HG02870 (cell line): ENCODE measurements at regions not wholly inside any gene's neighbourhood (a gene's known extent, or its start where the extent isn't known, plus 50 kb on each side); places are given as distances from the start of the nearest gene placed in this dataset.
"Not testable (repeated sequence)": the region's sequence is repeated elsewhere in the genome, so short reads cannot be mapped to it uniquely, and the experiment has no call there.

Experiments used
- ATAC-seq: cut with Tn5 transposase; IDR thresholded peaks from one replicate; pipeline ENCODE4 v1.9.1; 2021; ENCODE audit warnings: mild to moderate bottlenecking, moderate library complexity; ENCODE audit not compliant: unreplicated experiment

DNA sequence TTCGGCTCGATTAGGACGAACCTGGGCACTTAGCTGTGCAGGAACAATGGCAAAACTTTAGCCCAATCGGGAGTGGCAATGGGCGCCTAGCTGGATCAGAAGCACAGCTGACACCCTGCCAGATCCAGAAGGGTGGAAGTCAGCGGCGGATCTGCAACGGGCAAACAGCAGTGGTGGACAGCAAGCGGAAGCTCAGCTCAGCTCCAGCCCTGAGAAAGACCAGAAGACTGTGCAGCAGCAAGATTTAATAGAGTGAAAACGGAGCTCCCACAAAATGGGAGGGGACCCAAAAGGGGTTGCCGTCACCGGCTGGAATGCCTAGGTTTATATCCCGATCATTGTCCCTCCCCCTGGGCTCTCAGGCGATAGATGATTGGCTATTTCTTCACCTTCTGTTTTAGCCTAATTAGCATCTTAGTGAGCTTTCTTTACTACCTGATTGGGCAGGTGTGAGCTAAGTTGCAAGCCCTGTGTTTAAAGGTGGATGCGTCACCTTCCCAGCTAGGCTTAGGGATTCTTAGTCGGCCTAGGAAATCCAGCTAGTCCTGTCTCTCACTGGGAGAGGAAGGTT, 1237.9 kb downstream of the CDH12 start:
- ATAC-seq: no peak

DNA sequence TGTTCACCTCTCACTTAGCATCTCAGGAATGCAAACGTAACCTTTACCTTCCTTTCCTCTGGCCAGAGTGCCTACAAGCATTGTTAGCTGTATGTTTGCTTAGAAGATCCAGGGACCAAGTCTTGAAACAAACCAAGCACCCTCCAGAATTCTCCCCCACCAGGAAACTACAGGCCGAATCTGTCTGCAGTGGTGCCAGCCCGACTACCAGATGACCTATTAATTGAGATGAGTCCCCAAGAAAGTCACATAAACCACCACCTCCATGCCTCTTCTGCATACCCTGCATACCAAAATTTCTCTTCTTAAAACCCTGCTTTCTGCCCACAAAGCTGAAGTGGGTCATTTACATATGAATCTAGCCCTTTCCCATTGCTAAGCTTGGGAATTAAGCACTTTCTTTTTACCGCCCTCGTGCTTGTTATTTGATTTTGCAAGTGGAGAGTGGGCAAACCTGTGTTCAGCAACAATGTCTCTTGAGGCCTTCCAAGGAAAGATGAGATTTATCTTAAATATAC, 1239.1 kb downstream of the CDH12 start:
- no peak for ATAC-seq

DNA sequence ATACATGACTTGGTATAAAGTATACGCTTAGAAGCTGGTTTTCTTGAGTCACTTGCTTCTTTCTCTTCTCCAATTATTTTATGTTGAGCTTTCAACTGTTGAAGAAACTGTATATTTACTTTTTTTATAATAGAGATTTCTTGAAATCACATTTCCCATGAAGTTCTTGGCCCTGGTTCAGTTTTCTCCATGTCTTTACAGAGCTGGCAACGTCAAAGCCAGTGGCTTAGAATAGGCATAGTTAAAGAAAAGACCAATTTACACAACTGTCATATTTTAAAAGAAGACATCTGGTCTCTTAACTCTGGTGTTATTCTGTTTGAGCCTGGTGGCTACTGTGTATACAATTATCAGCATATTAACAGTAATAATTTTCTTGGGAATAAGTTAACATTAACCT, 1249.3 kb downstream of the CDH12 start:
- no peak for ATAC-seq

DNA sequence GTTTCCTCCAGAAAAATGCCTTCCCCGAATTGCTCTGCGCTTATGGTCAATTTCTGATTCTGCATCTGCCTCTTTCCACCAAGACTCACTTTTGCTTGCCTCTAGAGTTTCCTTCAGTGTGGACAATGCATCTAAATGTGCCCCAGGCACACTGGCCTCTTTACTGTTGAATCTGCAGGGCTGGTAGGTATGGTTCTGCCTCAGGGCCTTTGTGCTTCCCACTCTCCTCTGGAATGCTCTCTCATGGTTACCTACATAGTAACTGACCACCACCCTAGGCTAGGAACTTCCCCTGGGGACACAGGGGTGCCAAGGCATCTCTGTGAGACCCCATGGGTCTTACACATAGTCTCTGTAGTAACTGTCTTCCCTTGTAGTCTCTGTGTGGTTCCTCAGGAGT, 1258.6 kb downstream of the CDH12 start:
- ATAC-seq: no peak

DNA sequence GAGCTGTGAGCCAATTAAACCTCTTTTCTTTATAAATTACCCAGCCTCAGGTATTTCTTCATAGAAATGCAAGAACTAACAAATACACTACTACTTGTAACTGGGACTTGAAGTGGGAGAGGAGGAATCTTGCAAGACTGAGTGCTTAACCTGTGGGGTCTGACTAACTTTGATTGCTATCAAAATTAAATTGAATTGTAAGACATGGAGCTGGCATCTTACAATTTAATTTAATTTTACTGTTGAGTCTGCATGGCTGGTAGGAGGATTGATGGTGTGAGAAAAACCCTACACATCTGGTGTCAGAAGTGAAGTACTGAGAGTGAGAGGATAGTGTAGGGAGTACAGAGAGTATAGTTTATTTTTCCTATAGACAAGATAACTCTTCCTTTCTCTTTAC, 1259.9 kb downstream of the CDH12 start:
- no peak for ATAC-seq

DNA sequence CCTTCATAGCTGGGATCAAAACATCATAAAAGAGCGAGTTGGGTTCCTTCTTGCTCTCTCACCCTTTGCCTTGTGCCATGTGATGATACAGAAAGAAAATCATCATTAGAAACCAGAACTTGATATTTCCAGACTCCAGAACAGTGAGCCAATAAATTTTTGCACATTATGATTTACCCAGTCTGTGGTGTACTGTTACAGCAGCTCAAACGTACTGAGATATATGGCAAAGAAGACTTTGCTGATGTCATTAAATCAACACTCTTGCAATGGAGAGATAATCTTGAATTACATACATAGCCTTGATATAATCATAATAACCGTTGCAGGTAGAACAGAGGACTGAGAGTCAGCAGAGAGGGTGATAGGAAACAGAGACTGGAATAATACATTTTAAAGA, 1271.6 kb downstream of the CDH12 start:
- ATAC-seq: no peak

DNA sequence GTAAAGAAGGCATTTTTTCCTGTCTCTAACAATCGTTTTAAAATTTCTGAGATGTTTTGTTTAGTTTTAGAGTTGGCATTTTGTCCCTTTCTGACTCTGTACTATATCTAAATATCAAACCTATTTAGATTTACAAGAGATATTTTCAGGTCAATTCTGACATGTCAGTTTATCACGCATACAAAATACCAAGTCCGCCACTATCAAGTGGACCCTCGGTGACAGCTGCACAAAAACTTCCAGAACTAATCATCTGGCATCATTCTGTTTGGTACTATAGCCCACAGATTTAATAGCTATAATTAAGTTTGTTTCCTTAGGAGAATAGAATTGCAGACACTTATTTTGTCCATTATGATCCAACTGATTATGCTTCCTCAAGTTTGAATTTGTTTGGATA, 1278.2 kb downstream of the CDH12 start:
- no peak for ATAC-seq

DNA sequence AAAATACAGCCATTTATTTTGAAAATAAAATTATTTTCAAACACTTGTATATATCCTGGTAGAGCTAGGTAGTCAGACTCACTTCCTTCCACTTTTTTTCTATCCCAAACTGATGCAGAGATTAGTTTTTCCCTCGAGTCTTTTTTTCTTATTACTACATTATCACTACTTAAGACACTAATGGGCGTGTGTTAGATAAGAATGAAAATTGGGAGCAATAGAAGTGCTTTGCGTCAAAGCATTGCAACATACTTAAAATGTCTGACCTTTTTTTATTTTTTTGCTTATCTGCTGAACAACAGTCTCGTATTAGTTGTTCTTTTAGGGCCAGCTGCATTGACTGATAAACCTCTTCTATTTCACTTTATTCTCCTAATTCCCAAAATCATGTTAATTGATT, 1278.7 kb downstream of the CDH12 start:
- ATAC-seq: no peak

DNA sequence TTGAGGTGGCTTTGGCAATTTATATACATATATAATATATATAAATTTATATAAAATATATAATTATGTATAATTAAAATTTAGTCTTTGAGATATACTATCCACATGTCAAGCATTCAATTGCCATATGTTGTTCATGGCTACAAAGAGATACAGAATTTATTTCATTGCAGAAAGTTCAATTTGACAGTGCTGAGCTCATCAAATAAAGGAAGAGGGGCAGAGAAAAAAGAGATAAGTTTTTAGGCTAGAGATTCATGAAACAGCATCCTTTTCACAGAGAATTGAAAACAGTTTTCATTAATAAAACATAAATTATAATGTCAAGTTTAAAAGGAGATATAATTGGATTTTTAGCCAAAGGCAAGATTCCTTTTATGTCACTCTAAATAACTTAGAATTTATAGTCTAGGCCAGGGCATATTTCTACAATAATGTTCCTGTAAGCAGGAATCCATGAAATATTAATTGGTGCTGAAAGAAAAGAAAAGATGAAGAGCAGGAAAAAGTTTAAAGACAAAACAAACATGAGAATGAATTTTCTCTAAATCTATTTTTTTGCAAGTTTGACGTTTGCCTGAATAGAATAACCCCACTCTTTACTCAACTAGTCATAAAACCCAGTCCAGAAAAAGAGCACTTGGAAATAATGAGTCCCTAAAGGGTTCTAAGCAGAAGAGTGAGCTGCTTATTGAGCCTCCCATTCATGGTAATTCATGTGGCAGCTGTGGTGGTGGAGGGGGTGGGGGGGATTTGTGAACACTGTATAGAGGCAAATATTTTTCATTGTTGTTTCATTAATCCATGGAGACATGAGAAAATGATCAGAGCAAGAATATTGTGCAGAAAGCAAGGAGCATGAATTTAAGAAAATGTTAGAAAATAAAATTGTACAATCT, 1279.5 kb downstream of the CDH12 start:
- no peak for ATAC-seq

DNA sequence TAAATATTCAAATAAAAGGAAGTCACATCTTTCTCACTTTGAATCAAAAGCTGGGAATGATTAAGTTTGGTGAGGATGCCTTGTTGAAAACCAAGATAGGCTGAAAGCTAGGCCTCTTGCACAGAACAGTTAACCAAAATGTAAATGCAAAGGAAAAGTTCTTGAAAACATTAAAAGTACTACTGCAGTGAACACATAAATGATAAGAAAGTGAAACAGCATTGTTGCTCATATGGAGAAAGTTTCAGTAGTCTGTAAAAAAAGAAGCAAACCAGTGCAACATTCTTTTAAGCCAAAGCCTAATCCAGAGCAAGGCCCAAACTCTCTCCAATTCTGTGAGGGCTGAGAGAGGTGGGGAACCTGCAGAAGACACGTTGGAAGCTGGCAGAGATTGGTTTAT, 1281.9 kb downstream of the CDH12 start:
- not testable (repeated sequence) for ATAC-seq

DNA sequence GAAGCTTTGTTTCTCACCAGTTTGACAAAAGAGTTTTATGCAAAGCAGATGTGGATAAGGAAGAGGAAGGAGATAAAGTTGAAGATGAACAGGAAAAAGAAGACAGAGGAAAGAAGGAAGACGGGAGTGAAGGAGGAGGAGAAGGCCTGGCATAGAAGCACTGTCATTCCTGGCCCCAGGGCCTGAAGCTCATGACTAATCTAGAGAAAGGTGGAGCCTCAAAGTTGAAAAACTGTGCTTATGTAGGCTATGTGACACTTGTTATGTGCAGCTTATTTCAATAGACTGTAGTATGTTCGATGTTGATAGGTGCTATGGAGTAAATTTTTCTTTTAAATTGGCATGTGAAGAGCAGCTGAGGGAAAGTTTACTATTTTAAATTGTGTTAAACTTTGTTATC, 1294.0 kb downstream of the CDH12 start:
- not testable (repeated sequence) for ATAC-seq

DNA sequence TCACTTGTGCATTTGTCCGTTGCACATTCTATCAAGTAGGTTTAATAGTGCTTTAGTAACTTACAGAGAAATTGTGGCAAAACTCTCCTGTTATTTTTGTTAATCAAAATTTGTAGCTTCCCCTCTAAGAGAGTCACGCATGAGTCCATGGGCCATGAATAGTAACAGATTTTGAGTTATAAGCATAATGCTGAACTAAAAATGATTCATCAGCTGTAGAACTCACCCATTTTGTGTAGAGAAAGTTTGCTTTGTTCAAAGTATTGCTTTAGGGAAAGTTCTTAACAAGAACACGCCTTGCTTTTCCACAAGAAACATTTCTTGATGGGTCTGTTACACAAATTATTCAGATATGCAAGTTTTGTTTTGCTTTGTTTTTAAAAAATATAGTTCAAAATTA, 1300.9 kb downstream of the CDH12 start:
- ATAC-seq: not testable (repeated sequence)

DNA sequence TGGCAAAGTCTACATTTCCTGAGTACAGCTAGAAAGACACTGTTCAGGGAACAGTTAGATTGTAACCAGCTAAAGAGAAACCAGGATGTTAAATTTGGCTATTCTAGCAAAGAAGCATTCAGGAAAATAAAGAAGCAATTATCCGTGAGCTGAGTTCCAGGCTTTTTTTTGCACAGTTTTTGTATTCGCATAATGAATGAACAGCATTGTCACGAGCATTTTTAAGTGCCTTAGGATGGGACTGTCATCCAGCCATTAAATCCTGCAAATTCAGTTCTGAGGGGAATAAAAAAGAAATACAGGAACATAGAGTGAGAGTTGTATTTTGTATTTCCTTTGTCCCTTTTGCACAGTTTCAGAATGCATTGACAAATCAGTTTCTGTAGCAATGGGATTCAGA, 1302.2 kb downstream of the CDH12 start:
- not testable (repeated sequence) for ATAC-seq

DNA sequence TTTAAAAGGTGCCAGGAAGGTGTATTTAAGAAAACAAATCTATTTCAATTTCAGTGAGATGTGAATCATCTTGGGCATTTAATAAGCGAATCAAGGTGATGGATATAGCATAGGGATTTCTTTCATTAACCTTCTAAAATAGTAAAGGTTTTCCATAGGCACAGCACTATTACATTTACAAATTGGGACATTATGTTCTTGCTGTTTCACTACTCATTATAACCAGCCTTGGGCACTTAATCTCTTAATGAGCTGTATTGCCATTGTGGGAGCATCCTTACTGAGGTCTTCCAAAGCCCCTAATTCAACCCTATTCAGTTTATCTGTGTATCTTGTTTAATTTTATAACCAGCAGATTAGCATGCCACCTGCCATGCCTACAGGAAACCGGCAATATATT, 1305.5 kb downstream of the CDH12 start:
- not testable (repeated sequence) for ATAC-seq

DNA sequence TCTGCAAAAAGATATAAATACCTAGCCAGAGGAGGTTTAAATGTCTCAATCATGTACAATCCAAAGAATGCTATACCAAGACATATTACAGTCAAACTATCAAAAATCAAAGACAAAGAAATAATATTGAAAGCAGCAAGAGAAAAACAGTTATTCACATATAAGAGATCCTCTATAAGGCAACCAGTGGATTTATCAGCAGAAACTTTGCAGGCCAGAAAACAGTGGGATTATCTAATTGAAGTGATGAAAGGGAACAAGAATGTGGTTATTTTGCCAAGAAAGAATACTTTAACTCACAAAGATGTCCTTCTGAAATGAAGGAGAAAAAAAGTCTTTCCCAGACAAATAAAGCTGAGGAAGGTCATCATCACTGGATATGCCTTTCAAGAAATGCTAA, 1318.0 kb downstream of the CDH12 start:
- not testable (repeated sequence) for ATAC-seq

DNA sequence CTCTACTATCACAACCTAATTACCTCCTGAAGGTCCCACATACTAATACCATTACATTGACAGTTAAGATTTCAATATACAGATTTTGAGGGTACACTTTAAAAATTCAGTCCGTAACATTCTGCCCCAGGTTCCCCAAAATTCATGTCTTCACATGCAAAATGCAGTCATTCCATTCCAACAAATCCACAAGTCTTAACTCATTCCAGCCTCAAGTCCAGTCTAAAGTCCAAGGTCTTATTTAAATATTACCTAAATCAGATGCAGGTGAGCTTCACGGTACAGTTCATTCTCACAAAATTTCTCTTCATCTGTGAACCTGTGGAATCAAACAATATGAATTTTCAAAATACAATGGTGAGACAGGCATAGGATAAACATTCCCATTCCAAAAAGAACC, 1332.0 kb downstream of the CDH12 start:
- ATAC-seq: not testable (repeated sequence)

DNA sequence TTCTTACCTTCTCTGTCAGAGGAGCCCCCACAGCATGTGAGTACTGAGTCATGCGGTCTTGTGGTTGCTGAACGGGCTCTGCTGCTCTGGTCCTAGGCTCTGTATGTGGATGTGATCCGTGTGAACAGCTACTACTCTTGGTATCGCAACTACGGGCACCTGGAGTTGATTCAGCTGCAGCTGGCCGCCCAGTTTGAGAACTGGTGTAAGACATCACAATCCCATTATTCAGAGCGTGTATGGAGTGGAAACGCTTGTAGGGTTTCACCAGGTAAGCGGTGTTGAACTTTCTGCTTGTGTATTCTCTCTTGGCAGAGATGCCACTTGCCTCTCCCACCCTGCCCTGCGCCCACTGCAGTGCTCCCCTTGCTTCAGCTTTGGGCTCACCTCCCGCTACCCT, 1356.2 kb downstream of the CDH12 start:
- ATAC-seq: not testable (repeated sequence)

DNA sequence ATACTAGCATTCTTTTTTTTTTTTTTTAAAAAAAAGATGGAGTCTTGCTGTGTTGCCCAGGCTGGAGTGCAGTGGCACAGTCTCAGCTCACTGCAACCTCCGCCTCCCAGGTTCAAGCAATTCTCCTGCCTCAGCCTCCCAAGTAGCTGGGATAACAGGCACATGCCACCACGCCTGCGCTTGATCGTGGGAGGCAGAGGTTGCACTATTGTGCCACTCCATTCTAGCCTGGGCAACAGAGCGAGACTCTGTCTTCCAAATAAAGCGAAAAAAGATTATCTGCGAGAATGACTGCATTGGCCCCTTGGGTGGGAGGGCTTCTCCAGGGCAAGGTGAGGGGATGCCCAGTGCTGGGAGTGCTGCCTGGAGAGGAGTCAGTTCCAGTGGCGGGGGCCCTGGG, 1357.1 kb downstream of the CDH12 start:
- ATAC-seq: not testable (repeated sequence)

DNA sequence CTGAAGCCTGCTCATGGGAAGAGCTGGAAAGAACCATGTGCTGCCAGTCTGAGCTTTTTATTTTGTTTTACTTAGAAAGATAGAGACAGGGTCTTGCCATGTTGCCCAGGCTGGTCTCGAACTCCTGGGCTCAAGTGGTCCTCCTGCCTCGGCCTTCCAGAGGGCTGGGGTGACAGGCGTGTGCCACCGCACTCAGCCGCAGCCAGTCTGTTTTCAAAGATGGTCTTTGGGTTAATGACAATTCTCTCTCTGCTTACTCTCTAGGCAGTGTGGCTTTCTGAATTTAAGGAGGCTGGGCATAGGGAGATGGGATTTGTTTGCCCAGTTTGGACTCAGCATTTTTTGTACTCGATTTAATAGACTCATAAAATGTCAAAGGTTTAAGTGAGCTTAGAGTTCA, 1357.9 kb downstream of the CDH12 start:
- not testable (repeated sequence) for ATAC-seq

DNA sequence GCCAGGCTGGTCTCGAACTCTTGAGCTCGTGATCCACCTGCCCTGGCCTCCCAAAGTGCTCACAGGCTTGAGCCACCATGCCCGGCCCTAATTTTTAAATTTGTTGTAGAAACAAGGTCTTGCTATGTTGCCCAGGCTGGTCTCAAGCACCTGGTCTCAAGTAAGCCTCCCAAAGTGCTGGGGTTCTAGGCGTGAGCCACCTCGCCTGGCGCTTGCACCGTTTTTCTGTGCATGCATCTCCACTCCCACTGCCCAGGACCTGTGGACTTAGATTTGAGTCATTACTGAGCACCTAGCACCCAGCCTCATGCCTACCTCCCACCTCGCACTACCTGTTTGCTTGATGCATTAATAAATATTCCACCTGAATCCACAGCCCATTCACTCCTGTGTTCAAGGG, 1359.1 kb downstream of the CDH12 start:
- not testable (repeated sequence) for ATAC-seq

DNA sequence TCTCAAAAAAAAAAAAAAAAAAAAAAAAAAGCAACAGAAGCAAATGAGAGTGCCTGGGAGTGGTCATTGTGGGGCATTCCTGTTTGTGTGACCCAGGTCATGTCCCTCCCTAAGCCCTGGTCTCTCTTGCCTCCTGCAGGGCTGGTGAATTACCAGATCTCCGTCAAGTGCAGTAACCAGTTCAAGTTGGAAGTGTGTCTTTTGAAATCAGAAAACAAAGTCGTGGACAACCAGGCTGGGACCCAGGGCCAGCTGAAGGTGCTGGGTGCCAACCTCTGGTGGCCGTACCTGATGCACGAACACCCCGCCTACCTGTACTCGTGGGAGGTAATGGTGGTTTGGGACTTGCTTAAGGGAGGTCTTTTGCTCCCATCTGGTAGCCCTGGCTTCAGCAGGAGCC, 1362.0 kb downstream of the CDH12 start:
- ATAC-seq: not testable (repeated sequence)

DNA sequence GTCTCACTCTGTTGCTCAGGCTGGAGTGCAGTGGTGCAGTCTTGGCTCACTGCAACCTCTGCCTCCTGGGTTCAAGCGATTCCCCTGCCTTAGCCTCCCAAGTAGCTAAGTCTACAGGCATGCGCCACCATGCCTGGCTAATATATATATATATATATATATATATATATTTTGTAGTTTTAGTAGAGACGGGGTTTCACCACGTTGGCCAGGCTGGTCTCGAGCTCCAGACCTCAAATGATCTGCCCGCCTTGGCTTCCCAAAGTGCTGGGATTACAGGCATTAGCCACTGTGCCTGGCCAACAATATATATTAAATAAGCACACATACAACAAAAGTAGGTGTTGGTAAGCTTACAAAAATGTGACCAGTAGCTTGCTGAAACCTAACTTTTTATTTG, 1364.3 kb downstream of the CDH12 start:
- not testable (repeated sequence) for ATAC-seq
